SK-N-MC (cell line): ENCODE measurements at regions not wholly inside any gene's neighbourhood (a gene's known extent, or its start where the extent isn't known, plus 50 kb on each side); places are given as distances from the start of the nearest gene placed in this dataset.

Experiments
- DNase-seq: peaks from one replicate; pipeline ENCODE4 v3.0.0-alpha.2; 2011; ENCODE audit warnings: low read depth, low spot score
- H3K27ac ChIP-seq: fragments of 200-600 bp; sonication (generic); 2 replicates; pipeline ENCODE4 v1.5.1; 2016; ENCODE audit warnings: mixed run types
- H3K36me3 ChIP-seq: fragments of 200-600 bp; sonication (generic); 2 replicates; pipeline ENCODE4 v1.6.1; 2017; ENCODE audit warnings: antibody characterized with exemption, low read length, mixed read lengths; ENCODE audit not compliant: insufficient read depth
- H3K4me3 ChIP-seq: fragments of 200-600 bp; sonication (generic); 2 replicates; pipeline ENCODE4 v1.5.1; 2016
- H3K9ac ChIP-seq: fragments of 200-600 bp; sonication (generic); 2 replicates; pipeline ENCODE4 v1.8.0; 2017; ENCODE audit warnings: mixed run types, mixed read lengths; ENCODE audit not compliant: insufficient read length
- H3K9me3 ChIP-seq: fragments of 200-600 bp; sonication (generic); 2 replicates; pipeline ENCODE4 v1.6.1; 2017; ENCODE audit warnings: low read depth, mild to moderate bottlenecking, antibody characterized with exemption, low read length, moderate library complexity, mixed read lengths
- EZH2 ChIP-seq: fragments of 200-600 bp; sonication (generic); IDR thresholded peaks from one replicate; pipeline ENCODE4 v1.6.1; 2017; ENCODE audit warnings: antibody characterized with exemption
- FOXP2 ChIP-seq: optimal IDR thresholded peaks from 2 replicates; pipeline ENCODE3; 2011; ENCODE audit warnings: mild to moderate bottlenecking, moderate library complexity; ENCODE audit not compliant: insufficient read depth; ENCODE audit errors: extremely low read length, control extremely low read depth
- POLR2AphosphoS5 ChIP-seq: IDR thresholded peaks from 2 replicates; pipeline ENCODE4 v1.6.1; 2012; ENCODE audit warnings: mild to moderate bottlenecking, low read depth, low read length, borderline replicate concordance

DNA sequence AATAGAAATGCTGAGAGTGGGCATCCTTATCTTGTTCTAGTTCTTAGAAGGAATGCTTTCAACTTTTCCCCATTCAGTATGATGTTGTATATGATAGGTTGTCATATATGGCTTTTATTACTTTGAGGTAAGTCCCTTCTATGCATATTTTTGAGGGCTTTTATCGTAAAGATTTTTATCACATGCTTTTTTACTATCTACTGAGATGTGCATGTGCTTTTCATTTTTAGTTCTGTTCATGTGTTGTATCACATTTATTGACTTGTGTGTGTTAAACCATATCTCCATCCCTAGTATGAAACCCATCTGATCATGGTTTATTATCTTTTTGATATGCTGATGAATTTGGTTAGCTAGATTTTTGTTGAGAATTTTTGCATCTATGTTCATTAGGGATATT is 1008.8 kb downstream of the CNTNAP5 start:
- Histone ChIP-seq H3K9ac (no peak overlapping the region), H3K27ac (no peak overlapping the region), H3K4me3 (no peak overlapping the region), H3K36me3 (no peaks in the 10 kb centered on the region), H3K9me3 (no peaks in the 10 kb centered on the region)
- DNase-seq, result no peak
- TF ChIP-seq POLR2AphosphoS5, result no peak
- TF ChIP-seq FOXP2, result no peak

DNA sequence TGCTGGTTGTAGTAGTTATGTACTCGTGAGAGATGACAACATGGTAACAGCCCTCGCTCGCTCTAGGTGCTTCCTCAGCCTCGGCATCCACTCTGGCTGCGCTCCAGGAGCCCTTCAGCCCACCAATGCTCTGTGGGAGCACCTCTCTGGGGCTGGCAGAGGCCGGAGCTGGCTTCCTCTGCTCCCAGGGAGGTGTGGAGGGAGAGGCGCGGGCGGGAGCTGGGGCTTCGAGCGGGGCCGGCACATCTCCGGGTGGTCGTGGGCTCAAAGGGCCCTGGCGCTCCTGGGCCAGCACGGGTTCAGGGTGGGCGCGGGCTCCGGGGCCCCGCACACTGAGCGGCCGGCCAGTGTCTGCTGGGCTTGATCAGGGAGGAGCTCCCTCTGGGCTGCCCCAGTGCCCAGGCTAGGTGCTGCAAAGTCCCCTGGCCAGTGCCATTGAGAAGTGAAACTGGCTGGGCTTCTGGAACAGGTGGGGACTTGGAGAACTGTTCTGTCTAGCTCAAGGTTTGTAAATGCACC is 1012.1 kb downstream of the CNTNAP5 start:
- TF ChIP-seq FOXP2, result no peak
- TF ChIP-seq POLR2AphosphoS5, result no peak
- no peak for TF ChIP-seq EZH2
- Histone ChIP-seq H3K27ac (no peak overlapping the region), H3K36me3 (no peaks in the 10 kb centered on the region), H3K4me3 (no peak overlapping the region), H3K9me3 (no peaks in the 10 kb centered on the region), H3K9ac (no peak overlapping the region)
- no peak for DNase-seq

DNA sequence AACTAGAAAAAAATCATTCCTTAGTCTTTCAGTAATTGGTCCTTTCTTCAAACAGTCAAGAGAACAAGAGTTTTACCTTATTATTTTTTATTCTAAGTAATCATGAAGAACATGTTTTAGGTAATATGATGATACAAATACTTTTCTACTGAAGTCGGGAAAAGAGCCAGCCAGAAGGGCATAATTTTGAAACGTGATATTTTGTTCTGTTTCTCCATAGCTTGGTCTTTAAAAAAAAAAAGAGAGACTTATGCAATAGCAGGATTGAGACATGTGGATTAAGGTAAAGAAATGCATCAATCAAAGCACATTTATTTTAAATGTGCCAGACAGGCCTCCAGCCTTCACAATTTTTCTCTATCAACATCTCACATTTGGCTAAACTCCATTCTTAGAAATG is 1016.8 kb downstream of the CNTNAP5 start:
- no peaks in the 10 kb centered on the region for H3K36me3 ChIP-seq
- no peak overlapping the region for H3K9ac ChIP-seq
- no peak for DNase-seq
- no peak overlapping the region for H3K4me3 ChIP-seq
- H3K27ac ChIP-seq, result no peak overlapping the region
- no peak for TF ChIP-seq EZH2
- no peak for TF ChIP-seq POLR2AphosphoS5
- no peak for TF ChIP-seq FOXP2
- no peaks in the 10 kb centered on the region for H3K9me3 ChIP-seq

DNA sequence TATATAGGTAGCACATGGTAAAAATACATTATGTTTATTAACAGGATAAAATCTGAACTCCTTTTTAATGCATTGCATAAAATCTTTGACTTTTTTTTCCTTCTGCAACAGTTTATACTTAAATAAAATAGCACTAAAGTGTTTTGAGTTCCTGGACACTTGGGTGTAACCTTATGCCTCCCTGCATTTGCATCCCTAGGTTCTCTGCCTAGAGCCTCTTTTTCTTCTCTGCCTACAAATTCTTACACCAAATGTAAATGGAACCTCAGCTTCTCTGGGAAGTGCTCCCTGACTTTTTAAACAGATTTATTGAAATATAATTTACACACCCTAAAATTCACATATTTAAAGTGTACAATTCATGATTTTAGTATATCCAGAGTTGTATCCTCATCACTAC is 1017.6 kb downstream of the CNTNAP5 start:
- no peaks in the 10 kb centered on the region for H3K36me3 ChIP-seq
- H3K27ac ChIP-seq, result no peak overlapping the region
- no peak overlapping the region for H3K4me3 ChIP-seq
- TF ChIP-seq EZH2 (no peak), POLR2AphosphoS5 (no peak)
- DNase-seq, result no peak
- no peak overlapping the region for H3K9ac ChIP-seq
- no peaks in the 10 kb centered on the region for H3K9me3 ChIP-seq

DNA sequence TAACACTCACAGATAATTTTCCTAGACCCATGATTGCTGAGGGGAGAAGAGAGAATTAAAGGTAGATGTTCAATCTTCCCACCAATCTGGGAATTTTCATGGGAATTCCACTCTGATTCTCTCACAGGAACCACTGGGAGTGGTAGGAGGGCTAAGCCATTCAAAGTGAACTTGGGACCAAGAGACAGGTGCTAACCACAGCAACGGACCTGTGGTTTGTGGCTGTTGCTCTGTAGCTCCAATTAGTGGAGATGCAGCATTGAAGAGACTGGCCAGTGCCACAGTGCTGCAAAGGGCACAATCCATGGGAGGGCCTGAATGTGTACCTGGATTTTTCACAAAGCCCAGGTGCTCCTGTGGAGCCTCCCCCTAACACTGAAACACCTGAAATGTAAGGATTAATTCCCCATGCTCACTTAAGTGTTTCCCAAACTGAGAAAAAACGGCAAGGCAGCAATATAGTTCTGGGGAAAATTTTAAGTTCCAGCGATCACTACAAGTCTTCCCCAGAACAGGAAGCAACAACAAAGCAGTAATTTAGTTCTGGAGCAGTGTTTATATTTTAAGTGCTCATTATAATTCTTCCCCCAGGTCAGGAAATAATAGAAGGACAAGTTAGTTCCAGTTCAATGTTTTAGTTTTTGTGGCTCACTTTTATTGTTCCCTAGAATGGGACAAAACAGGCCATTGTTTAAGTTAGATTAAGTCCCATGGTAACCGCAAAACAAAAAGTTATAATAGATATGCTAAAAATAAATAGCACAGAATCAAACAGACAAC is 1045.8 kb downstream of the CNTNAP5 start:
- H3K27ac ChIP-seq, result no peak overlapping the region
- H3K9ac ChIP-seq, result no peak overlapping the region
- H3K36me3 ChIP-seq, result no peaks in the 10 kb centered on the region
- no peaks in the 10 kb centered on the region for H3K9me3 ChIP-seq
- H3K4me3 ChIP-seq, result no peak overlapping the region
- TF ChIP-seq FOXP2, result no peak
- TF ChIP-seq EZH2, result no peak
- no peak for TF ChIP-seq POLR2AphosphoS5
- no peak for DNase-seq

DNA sequence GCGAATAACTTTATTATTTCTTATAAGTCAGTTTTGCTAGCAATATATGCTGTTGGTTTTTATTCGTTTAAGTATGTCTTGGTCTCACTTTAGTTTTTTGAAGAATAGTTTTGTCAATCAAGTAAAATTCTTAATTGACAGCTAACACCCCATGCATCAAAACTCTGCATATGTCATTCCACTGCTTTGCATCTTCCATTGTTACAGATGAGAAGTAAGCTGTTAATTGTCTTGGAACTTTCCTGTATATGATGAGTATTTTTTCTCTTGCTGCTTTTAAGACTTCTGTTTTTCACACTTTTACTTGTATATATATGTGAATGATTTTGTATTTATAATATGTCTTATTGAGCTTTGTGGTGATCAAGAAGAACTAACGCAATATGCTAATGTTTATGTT is 1048.4 kb downstream of the CNTNAP5 start:
- TF ChIP-seq FOXP2 (no peak), POLR2AphosphoS5 (no peak), EZH2 (no peak)
- no peak overlapping the region for H3K27ac ChIP-seq
- no peaks in the 10 kb centered on the region for H3K9me3 ChIP-seq
- no peak for DNase-seq
- no peaks in the 10 kb centered on the region for H3K36me3 ChIP-seq
- no peak overlapping the region for H3K9ac ChIP-seq
- no peak overlapping the region for H3K4me3 ChIP-seq

DNA sequence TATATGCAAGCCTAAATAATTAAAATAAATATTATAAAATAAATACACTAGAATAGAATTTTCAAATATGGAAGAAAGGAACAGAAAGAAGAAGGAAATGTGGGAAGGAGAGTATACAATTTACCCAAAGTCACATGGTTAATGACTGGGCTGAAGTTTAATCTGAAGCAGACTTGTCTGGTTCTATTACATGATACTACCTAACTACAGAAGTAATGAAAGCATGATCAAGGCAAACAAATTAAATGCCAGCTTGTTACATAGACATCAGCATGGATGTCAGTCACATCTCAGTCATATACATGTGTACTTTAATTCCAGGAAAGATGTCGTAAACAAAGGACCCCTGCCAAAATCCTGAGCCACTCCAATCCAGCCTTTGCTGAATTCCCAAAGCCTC is 1060.8 kb downstream of the CNTNAP5 start:
- Histone ChIP-seq H3K27ac (no peak overlapping the region), H3K9ac (no peak overlapping the region), H3K4me3 (no peak overlapping the region), H3K36me3 (no peaks in the 10 kb centered on the region), H3K9me3 (no peaks in the 10 kb centered on the region)
- DNase-seq, result no peak
- TF ChIP-seq FOXP2 (no peak), POLR2AphosphoS5 (no peak), EZH2 (no peak)

DNA sequence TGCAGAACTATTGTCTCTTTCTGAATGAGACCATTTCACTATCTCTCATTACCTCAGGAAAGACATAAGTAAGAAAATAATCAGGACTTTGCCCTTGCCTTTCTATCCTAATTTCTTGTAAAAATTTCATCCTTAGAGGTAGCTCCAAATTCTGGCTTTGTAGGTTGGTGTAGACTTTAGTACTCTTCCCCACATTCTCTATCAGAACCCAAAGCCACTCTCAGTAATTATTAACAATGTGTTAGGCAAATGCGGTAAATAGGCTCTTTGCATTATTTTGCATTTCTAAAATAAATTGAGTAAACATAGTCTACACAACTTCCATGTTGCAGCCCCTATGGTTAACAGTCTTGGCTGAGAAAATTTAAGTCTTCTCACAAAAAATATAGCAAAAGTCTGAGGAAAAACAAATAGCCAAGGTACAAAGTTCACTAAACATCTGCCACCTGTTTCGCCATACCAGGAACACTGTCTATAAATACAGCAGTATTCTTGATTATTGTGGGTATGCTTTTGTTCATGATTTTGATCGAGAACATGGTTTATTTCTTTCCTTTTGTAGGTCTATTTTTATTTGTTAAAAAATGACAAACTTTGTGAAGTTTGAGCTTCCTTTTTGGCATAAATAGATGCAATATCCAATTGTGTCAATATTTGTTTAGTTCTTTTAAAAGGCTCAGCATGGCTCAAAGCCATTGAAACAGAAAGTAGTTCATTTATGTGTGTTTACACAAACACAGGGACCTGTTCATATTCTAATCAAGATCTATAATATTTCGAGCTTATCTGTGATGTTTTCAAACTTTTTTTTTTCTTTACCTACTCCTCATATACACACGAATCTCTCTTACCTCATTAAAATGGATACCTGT is 1061.5 kb downstream of the CNTNAP5 start:
- no peak overlapping the region for H3K27ac ChIP-seq
- no peaks in the 10 kb centered on the region for H3K36me3 ChIP-seq
- DNase-seq, result no peak
- no peak overlapping the region for H3K9ac ChIP-seq
- no peak overlapping the region for H3K4me3 ChIP-seq
- TF ChIP-seq EZH2 (no peak), FOXP2 (no peak), POLR2AphosphoS5 (no peak)
- no peaks in the 10 kb centered on the region for H3K9me3 ChIP-seq
